Calu3 (cell line): ENCODE measurements at regions not wholly inside any gene's neighbourhood (a gene's known extent, or its start where the extent isn't known, plus 50 kb on each side); places are given as distances from the start of the nearest gene placed in this dataset.

Experiments used
- BruUV-seq: library from RNA; stranded (reverse); fragments of 400-500 nt; replicated peaks from 2 replicates; lab custom pipeline; 2021; lab: Mats Ljungman, UMichigan
- CTCF ChIA-PET: fragments of 300-600 bp; sonication (Branson Sonifier 250); formaldehyde crosslinking; loops from one replicate; lab custom pipeline; 2022; ENCODE audit warnings: antibody characterized with exemption; lab: Charles Lee
- DNase-seq: peaks from one replicate; pipeline ENCODE4 v3.0.0; 2022
- H3K27ac Mint-ChIP-seq: one replicate; pipeline ENCODE4 v1.8.0; 2022; ENCODE audit warnings: mixed read lengths; ENCODE audit not compliant: unreplicated experiment
- H3K27me3 Mint-ChIP-seq: one replicate; pipeline ENCODE4 v1.8.0; 2022; ENCODE audit warnings: mixed read lengths; ENCODE audit not compliant: unreplicated experiment
- H3K36me3 Mint-ChIP-seq: one replicate; pipeline ENCODE4 v1.8.0; 2022; ENCODE audit warnings: mild to moderate bottlenecking, moderate library complexity, mixed read lengths; ENCODE audit not compliant: insufficient read depth, unreplicated experiment
- H3K4me1 Mint-ChIP-seq: one replicate; pipeline ENCODE4 v1.8.0; 2022; ENCODE audit warnings: mild to moderate bottlenecking, low read depth, mixed read lengths; ENCODE audit not compliant: unreplicated experiment
- H3K4me3 Mint-ChIP-seq: one replicate; pipeline ENCODE4 v1.8.0; 2022; ENCODE audit warnings: mild to moderate bottlenecking, low read depth, moderate library complexity, mixed read lengths; ENCODE audit not compliant: unreplicated experiment
- H3K9me3 Mint-ChIP-seq: one replicate; pipeline ENCODE4 v1.8.0; 2022; ENCODE audit warnings: low read depth, mixed read lengths; ENCODE audit not compliant: unreplicated experiment
- CTCF ChIP-seq: fragments of 200-600 bp; IDR thresholded peaks from one replicate; pipeline ENCODE4 v1.8.0; 2022; ENCODE audit warnings: antibody characterized with exemption; ENCODE audit not compliant: unreplicated experiment
- intact Hi-C: fragments of 100-400 bp; cut with micrococcal nuclease; formaldehyde crosslinking; loops from one replicate; pipeline ENCODE4 v1.10.0; 2022; ENCODE audit not compliant: unreplicated experiment

- no peak for TF ChIP-seq CTCF
- no peak overlapping the region for H3K27ac Mint-ChIP-seq
- H3K4me3 Mint-ChIP-seq, result no peak overlapping the region
- DNase-seq, result no peak
- no peaks in the 10 kb centered on the region for H3K4me1 Mint-ChIP-seq
- H3K9me3 Mint-ChIP-seq, result no peaks in the 10 kb centered on the region
- CTCF ChIA-PET, result interaction anchor here (0.6 kb wide), 1 partner anchor 133 kb away, joined by 4 read pairs; no protein-coding TSS in a partner anchor
- H3K36me3 Mint-ChIP-seq, result no peaks in the 10 kb centered on the region
- intact Hi-C loops, result no loop called here
- H3K27me3 Mint-ChIP-seq, result peaks cover 22% of the 10 kb centered on the region
- BruUV-seq, result no TSS peak
These were observed 276.7 kb downstream of the PARN start for GRCh38 chr16:14353340-14353739.

- Mint-ChIP-seq H3K9me3 (no peaks in the 10 kb centered on the region), H3K36me3 (no peaks in the 10 kb centered on the region), H3K27me3 (peaks cover 13% of the 10 kb centered on the region), H3K4me1 (no peaks in the 10 kb centered on the region), H3K4me3 (no peak overlapping the region), H3K27ac (no peak overlapping the region)
- BruUV-seq, result no TSS peak
- CTCF ChIA-PET, result no interaction called here
- TF ChIP-seq CTCF, result no peak
- no peak for DNase-seq
- intact Hi-C loops, result no loop called here
These were observed 278.4 kb downstream of the PARN start for GRCh38 chr16:14351647-14352046.

- intact Hi-C loops, result no loop called here
These were observed 279.4 kb downstream of the PARN start for GRCh38 chr16:14350626-14351025.

GRCh38 chr16:14350081-14350480 is 279.0 kb downstream of the MRTFB start:
- CTCF ChIA-PET, result no interaction called here
- no TSS peak for BruUV-seq
- Mint-ChIP-seq H3K4me3 (no peak overlapping the region), H3K4me1 (no peaks in the 10 kb centered on the region), H3K9me3 (peaks cover 4% of the 10 kb centered on the region), H3K27me3 (peaks cover 3% of the 10 kb centered on the region), H3K36me3 (no peaks in the 10 kb centered on the region), H3K27ac (no peak overlapping the region)
- intact Hi-C loops, result no loop called here
- TF ChIP-seq CTCF, result no peak
- DNase-seq, result no peak

More at GRCh38 chr16:14350626-14351025, 279.4 kb downstream of the PARN start:
- Mint-ChIP-seq H3K4me1 (no peaks in the 10 kb centered on the region), H3K27ac (no peak overlapping the region), H3K9me3 (peaks cover 4% of the 10 kb centered on the region), H3K36me3 (no peaks in the 10 kb centered on the region), H3K4me3 (no peak overlapping the region), H3K27me3 (peaks cover 9% of the 10 kb centered on the region)
- CTCF ChIA-PET, result no interaction called here
- BruUV-seq, result no TSS peak
- no peak for DNase-seq
- no peak for TF ChIP-seq CTCF
